NCI-H2029 (cell line): ENCODE measurements at regions not wholly inside any gene's neighbourhood (a gene's known extent, or its start where the extent isn't known, plus 50 kb on each side); places are given as distances from the start of the nearest gene placed in this dataset.

ENCODE experiments used
- DNase-seq: peaks from one replicate; lab custom pipeline; 2025; lab: John Stamatoyannopoulos, UW

- DNase-seq = no peak
Observed at GRCh38 chr11:103668859-103669258, 367.6 kb upstream of the DDI1 start.

- no peak for DNase-seq
Observed at GRCh38 chr11:103671143-103671651, 365.2 kb upstream of the DDI1 start.

- no peak for DNase-seq
Observed at GRCh38 chr11:103673773-103674172, 362.7 kb upstream of the DDI1 start.

- no peak for DNase-seq
Observed at GRCh38 chr11:103676413-103676812, 360.0 kb upstream of the DDI1 start.

GRCh38 chr11:103680826-103681225 is 355.6 kb upstream of the DDI1 start:
- no peak for DNase-seq

- no peak for DNase-seq
Observed at GRCh38 chr11:103681855-103682254, 354.6 kb upstream of the DDI1 start.

GRCh38 chr11:103682318-103683184 is 353.9 kb upstream of the DDI1 start:
- no peak for DNase-seq

GRCh38 chr11:103683576-103683975 is 352.9 kb upstream of the DDI1 start:
- DNase-seq = no peak

- no peak for DNase-seq
Observed at GRCh38 chr11:103688924-103689323, 347.5 kb upstream of the DDI1 start.

GRCh38 chr11:103690356-103690755 is 346.1 kb upstream of the DDI1 start:
- no peak for DNase-seq

- no peak for DNase-seq
Observed at GRCh38 chr11:103696123-103696522, 340.3 kb upstream of the DDI1 start.

GRCh38 chr11:103699216-103699615 is 337.2 kb upstream of the DDI1 start:
- no peak for DNase-seq

GRCh38 chr11:103699656-103700055 is 336.8 kb upstream of the DDI1 start:
- no peak for DNase-seq

GRCh38 chr11:103700622-103701021 is 335.8 kb upstream of the DDI1 start:
- DNase-seq = no peak

- no peak for DNase-seq
Observed at GRCh38 chr11:103703437-103703836, 333.0 kb upstream of the DDI1 start.

GRCh38 chr11:103703954-103704353 is 332.5 kb upstream of the DDI1 start:
- no peak for DNase-seq

- no peak for DNase-seq
Observed at GRCh38 chr11:103705642-103706041, 330.8 kb upstream of the DDI1 start.

- DNase-seq = no peak
Observed at GRCh38 chr11:103709371-103709770, 327.1 kb upstream of the DDI1 start.

- DNase-seq = no peak
Observed at GRCh38 chr11:103714246-103714645, 322.2 kb upstream of the DDI1 start.

GRCh38 chr11:103716363-103716762 is 320.1 kb upstream of the DDI1 start:
- no peak for DNase-seq

- DNase-seq = no peak
Observed at GRCh38 chr11:103727262-103727661, 309.2 kb upstream of the DDI1 start.

- DNase-seq = no peak
Observed at GRCh38 chr11:103729617-103730016, 306.8 kb upstream of the DDI1 start.

GRCh38 chr11:103730131-103730940 is 306.1 kb upstream of the DDI1 start:
- no peak for DNase-seq
